HG03354 (cell line): ENCODE measurements at regions not wholly inside any gene's neighbourhood (a gene's known extent, or its start where the extent isn't known, plus 50 kb on each side); places are given as distances from the start of the nearest gene placed in this dataset.

Experiments
- ATAC-seq: cut with Tn5 transposase; IDR thresholded peaks from one replicate; pipeline ENCODE4 v1.9.1; 2021; ENCODE audit warnings: mild to moderate bottlenecking; ENCODE audit not compliant: unreplicated experiment, poor library complexity, severe bottlenecking

DNA sequence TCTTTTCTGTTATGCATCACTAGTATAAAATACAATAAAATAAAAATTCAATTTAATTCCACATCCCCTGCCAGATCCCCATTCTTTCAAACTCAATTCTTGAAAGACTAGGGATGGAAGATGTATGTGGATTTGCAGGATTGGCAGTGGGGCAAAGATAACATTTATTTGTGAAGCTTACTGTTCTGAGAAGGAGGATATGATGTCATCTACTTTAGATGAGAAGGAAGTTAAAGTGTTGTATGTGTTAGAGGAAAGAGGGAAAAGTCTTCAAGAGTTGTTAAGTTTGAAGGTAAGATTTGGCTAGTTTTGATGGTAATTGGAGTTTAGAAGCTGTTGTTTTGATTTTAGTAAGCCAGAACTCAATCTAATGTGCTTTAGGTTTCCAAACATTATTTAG lies 845.1 kb upstream of the NR2F2 start:
- ATAC-seq, result no peak

DNA sequence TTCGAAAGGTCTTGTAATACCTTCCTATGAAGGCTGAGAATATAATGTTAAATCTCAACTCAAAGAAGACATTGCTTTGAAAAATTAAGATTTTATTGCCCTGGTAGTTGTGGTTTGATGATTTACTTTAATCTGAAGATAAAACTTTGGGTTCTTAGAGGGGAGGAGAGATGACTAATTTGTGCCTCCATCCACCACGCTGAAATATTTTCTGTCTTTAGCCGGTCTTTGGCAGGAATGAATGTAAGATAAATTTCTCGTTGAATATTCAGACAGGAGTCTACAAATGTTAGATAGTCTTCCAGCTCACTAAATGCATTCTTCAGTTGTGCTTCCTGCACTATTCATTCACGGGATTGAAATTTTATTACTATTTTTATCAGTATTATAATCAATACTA lies 844.3 kb upstream of the NR2F2 start:
- ATAC-seq, result no peak

DNA sequence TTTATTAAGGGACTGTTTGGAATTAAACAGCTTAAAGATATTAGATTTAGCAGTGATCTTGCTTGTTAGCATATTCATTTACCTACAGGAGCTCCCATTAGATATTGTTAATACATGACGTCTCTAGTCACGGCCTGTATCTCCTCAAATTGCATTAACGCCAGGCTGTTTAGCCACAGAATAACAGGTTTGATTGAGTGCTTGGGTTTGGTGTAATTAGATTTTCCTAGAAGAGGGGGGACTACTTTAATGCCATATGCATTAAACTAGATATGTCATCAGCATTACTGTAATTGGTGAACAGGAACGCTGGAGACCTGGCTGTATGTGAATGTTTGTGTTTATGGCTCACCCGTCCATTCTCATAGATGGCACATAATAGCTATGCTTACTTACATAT lies 841.4 kb upstream of the NR2F2 start:
- ATAC-seq, result no peak

DNA sequence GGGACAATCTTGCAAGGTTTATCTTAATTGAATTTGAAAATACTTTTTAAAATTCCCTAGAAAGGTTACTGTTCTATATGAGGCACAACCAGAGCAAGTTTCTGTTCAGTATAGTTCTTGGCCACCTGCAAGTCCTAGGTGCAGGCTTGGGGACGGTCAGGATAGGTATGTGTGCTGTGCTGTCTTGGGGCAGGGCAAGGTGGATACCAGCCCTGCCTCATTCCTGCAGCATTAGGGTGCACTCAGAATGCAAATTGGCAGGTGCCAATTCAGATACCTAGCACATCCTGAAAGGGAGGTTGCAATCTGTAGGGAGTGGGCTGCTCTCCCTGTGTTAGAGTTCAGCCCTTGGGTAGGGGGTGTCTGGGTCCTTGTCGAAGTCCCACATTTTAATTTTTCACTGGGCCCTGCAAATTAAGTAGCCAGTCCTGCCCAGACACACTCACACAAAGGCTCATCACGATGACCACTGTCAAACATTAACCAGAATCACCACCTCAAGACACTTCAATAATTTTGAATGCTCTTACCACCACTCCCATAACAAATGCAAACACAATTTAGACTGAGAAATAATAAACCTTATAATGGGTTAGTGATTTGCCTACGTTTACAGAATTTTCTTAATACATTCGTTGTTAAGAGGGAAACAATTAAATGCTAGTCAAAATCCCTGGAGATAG lies 838.0 kb upstream of the NR2F2 start:
- no peak for ATAC-seq

DNA sequence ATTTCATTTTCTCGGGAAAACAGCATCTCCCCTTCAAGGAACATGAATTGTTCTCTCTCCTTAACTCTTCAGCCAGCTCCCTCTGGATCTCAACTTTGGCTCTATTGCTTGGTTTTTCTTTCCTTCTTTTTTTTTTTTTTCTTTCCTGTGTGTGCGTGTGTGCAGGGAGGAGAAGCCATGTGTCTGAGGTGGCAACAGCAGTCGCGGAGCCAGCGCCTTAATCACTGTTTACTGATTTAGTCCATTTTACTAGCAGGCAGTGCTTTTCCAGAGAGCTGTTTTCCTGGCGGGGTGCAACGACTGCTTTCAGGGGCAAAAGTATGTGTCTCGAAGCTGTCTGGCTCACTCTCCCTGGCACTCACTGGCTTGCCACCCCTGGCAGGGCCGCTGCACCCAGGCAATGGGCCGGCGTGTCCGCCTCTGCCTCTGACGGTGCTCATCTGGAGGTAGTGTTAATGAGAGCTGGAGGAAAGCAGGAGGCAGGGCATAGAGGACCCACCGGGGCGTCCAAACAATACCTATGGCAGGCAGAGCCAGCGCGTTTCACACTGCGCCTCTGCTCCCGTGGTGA lies 835.4 kb upstream of the NR2F2 start:
- no peak for ATAC-seq

DNA sequence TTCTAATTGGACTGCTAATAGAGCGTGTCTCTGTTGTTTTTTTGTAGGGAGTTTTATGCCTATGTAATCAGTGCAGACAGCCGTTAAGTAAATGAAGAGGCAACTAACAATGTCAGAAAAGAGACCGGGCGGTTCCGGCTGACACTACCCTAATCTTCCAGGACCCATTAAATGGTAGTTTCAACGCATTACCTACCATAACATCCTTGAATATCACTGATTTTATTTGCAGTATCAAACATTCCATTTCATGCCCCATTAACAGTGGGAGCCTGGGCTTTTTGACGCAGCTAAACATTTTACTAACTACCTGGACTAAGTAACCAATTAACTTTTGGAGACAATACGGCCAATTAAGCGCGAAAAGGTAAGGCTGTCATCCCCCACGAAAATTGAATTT lies 832.9 kb upstream of the NR2F2 start:
- ATAC-seq, result no peak

DNA sequence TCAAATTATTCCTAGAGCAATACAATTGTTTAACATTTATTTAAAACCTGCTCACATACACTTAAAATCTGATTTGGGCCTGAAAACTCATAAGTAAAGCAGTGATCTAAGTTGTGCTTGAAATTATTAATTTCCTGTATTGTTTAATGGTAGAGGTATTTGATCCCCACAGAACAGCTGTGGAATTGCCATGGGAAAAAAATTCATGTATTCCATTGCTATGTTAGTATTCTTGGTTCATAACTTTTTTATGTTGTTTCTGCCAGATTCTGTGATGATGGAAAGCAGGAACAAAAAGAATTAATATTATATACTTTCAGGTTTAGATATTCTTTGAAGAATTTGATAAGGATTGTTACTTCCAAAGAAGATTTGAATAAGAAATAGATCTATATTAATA lies 831.5 kb upstream of the NR2F2 start:
- no peak for ATAC-seq

DNA sequence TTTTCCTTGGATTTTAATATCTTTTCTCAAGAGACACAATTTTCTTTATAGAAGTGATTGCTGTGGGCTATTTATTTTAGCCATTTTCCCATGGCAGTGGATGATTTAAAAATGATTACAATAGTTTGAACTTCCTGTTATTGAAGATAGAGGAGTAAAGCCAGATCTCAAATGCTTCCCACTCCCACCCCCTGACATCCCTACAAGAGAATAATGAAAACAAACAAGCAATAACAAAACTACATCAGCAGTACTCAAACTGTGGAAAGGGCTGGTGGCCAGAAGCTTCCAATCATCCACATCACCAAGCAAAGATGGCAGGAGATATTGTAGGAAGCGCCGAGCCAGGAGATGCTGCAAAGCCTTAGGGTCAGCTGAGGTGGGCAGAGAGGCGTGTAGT lies 831.1 kb upstream of the NR2F2 start:
- ATAC-seq, result no peak

DNA sequence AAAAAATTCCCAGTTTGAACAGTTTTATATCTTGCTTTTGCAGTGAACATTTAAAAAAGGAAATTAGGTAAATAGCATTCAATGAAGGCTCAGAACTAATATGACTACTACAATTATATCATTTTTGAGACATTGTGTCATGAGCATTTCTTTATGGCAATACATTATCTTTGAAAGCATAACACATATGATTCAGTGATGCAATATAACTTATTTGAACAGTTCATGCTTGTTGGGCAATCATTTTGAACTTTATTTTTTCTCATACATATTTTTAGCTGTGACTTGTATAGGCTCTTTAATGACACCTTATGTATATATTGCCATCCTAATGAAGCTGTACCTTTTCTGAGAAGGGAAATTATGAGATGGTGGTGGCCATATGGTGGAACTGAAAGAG lies 828.6 kb upstream of the NR2F2 start:
- no peak for ATAC-seq

DNA sequence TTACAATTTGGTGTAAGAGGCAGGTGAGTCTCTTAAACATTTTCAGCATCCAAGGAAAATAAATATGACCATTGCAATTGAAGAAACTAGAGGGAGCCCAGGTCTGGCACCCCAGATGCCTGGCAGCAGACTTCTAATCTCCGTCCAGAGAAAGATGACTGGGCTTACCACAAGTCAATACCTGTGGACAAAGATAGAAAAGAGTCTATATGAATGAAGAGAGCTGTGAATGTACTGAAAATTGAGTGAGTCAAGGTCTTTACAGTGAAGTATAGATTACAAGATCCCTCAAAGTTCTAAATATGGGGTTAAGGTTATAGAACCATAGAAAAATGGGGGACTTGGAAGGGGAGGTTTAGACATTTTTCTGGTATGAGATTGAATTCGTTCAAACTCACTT lies 827.4 kb upstream of the NR2F2 start:
- ATAC-seq, result no peak

DNA sequence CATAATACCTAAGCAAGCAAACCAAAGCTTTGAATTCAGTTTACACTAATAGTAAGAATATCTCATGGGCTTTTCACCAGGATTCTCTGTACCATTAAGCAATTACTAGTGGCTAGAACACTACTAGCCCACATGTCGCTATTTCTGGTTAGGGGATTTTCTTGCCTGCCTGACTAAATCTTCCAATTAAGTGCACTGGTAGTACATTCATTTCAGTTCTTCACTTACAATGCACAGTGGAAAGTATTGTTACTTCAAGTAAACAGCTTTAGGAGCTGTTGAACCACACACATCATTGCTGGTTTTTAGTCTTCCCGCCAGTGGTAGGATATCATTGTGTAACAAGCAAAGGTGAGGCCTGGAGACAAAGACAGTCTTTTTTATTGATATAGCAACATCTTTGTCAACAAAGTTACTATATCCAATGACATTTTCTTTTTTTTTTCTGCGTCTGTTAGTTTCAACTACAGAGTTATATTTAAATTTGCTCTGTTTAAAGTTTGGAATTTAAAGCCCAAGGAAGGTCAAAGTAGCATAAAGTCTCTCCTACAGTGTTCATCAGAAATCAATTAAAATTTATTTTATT lies 826.8 kb upstream of the NR2F2 start:
- no peak for ATAC-seq

DNA sequence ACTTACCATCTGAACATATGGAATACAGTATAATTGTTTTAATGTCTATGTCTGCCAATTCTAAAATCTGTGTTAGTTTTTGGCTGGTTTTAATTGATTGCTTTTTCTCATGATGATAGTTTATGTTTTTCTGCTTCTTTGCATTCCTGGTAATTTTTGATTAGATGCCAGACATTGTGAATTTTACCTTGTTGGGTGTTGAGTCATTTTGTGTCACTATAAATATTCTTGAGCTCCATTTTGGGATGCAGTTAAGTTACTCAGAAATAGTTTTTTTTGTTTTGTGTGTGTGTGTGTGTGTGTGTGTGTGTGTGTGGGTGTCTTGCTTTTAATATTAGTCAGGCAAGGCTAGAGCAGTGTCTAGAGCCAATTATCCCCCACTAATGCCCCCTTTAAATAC lies 818.8 kb upstream of the NR2F2 start:
- no peak for ATAC-seq

DNA sequence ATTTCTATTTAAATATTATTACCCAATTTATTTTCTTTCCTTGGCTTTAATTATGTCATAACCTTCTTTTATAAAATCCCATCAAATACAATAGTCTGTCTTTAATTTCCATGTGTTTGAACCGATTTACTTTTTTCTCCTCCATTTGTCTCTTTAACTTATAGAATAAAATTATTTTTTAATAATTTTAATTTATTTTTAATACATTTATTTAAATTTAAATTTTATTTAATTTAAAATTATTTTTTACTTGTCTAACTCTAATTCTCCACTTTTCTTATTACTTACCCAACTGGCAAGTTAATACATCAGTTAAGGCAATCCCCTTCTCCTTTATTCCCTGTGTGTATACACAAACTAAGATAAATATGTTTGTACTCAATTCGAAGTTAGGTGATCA lies 817.6 kb upstream of the NR2F2 start:
- no peak for ATAC-seq

DNA sequence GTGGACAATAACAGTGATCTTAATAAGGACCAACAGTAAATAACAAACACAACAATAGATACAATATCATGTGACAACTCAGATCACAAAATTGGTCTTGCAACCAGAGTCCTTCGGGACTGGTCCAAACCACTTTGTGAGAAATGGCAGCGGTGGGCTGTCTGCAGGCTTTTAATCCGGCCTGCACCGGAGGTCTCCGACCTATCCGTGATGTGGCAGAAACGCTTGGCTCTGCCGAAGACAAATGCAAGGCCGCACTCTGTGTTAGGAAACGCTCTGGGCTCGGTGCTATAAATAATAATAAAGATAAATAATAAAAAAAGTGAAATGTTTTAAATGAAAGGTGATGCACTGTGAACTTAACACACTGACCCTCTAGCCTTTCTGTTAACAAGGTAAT lies 810.6 kb upstream of the NR2F2 start:
- no peak for ATAC-seq

DNA sequence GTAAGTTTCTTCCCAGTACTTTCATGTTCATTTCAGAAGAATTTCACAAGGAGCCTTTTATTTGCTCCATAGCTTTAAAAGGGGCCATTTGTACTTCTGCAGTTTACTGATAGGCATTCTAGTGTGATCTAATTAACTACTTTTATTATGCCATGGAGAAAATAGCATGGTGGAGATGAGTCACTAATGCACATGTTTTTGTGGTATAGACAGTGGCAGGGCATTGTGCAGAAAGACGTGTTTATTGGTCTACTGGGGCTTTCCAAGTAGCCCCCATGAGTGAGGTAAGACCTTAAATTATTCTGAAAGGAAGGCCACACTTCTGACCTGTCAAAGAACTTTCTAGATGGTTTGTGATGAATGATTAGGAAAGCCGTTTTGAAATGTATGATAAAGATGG lies 810.0 kb upstream of the NR2F2 start:
- no peak for ATAC-seq

DNA sequence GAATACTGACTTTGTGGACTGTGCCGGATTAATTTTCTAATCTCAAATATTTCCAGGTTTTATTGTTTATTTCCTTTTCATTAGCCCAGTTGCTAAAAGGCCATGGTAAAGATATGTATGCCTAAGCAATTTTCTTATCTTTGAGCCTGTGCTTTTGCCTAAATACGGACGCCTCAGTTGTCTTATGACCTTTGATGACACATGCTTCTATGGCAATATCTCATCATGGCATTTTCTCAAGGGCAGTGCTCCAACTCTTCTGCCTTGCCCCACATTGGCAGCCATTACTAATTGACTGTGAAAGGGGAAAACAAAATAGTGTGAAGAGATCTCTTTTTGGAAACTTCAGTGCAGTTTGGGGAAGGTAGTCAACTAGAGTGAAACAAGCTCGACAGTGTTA lies 809.6 kb upstream of the NR2F2 start:
- ATAC-seq, result no peak

DNA sequence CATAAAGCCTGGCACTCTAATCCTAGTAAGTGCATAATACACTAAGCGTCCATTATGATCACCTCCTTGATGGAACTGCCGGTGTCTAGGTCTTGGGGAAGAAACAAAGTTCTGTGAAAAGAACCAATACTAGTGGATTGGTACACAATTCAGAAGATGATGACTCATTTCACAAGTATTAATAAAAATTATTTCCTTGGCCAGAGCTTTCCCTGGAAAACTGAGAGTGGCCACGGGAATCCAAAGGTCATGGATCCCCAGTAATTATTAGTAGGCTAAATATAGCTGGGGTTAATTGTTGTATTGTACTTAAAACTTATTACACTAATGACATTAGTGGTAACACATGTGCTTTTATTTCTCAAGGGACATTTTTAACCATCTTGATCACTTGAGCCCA lies 808.0 kb upstream of the NR2F2 start:
- no peak for ATAC-seq

DNA sequence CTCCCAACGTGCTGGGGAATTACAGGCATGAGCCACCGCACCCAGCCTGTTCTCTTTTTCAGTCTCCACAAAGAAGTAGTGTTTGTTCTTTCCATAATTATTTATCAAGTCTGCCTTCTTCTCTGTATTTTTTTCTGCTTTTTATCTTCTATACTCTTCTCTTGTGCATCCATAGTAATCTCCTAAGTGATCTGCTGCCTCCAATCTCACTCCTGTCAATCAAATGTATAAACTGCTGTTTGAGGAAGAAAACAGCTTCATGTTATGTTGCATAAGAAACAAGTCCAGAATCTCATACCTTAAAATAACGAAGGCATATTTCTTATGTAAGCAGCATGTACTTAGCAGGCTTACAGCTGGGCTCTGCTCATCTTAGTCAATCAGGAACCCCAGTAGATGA lies 801.6 kb upstream of the NR2F2 start:
- no peak for ATAC-seq

DNA sequence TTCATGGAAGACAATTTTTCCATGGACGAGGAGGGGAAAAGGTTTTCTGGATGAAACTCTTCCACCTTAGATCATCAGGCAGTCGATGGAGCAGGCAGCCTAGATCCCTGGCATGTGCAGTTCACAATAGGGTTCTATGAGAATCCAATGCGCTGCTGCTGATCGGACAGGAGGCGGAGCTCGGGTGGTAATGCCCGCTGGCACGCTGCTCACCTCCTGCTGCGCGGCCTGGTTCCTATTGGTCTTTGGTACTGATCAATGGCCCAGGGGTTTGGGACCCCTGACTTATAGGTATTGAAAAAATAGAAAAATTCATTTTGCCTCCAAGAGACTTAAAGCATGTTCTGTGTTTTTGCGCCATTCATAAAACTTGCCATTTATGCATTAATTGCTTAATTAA lies 793.9 kb upstream of the NR2F2 start:
- ATAC-seq, result no peak

DNA sequence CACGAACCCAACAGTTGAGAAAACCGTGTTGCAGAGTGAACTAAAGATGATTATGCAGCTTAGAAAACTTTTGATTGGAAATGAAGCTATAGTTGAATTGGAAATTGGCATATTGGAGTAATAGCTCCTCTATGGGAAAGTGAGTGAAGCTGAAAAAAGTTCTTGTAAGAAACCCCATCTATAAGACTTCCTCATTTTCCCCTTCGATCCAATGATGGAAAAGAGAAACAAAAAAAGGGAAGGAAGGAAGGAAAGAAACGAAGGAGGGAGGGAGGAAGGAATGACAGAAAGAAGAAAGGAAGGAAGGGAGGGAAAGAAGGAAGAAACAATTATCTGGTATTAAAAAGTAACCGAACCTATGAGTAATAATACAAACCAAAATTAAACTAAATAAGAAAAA lies 791.8 kb upstream of the NR2F2 start:
- ATAC-seq, result no peak

DNA sequence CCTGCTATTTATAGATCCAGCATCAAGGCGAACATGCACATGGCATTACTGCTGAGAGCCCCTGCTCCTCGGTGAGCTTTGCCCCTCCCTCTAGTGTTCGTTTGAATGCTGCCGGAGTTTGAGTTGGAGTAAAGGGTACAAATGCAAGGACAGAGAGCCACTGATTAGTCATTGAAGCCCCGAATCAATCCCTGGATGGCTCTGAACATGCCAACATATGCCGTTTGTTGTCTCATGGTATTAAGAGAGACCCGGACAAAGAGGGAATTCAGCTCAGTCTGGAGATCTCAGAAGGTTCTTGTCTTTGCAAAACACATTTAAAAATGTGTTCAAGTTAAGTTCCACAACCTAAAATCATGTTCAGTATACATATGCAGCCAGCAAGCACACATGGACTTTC lies 789.2 kb upstream of the NR2F2 start:
- ATAC-seq, result no peak
